ENCODE measurements at regions not wholly inside any gene's neighbourhood (a gene's known extent, or its start where the extent isn't known, plus 50 kb on each side); places are given as distances from the start of the nearest gene placed in this dataset.

DNA sequence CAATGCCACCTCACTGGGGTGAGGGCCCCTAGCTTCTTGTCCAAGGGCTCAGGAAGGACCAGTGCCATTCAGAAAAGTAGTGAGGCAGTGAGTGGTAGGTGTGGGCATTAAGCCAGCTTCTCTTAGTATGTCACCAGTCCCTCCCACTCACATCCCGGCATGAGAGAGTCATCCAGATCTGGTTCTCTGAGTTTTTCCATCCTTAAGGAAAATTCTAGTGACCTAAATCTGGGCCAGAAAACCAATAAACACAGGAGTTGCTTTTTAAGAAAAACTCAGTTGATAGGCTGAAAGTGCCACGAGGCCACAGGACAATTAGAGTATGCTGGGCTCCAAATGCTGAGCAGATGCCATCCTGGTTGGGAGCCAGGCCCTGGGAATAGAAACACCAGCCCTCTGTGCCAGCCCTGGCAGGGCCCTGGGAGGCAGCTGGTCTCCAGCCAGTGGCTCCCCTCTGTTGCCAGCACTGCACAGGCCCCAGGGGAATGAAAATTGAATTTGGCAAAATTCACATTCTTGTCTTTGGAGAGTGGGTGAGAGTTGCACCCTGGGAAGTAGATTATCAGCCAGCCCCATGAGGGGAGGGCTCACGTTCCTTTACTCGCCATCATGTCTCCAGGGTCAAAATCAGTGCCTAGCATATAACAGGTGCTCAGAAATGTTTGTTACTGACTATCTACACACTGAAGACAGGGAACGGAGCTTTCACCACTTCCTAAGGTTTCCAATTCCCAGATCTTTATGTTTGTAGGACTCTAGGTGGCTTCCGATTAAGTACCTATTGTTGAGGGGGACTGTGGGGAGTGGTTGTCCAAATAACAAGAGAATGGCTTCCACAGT is 52.8 kb downstream of the FAM43A start:
- TF ChIP-seq, protein P1, sequence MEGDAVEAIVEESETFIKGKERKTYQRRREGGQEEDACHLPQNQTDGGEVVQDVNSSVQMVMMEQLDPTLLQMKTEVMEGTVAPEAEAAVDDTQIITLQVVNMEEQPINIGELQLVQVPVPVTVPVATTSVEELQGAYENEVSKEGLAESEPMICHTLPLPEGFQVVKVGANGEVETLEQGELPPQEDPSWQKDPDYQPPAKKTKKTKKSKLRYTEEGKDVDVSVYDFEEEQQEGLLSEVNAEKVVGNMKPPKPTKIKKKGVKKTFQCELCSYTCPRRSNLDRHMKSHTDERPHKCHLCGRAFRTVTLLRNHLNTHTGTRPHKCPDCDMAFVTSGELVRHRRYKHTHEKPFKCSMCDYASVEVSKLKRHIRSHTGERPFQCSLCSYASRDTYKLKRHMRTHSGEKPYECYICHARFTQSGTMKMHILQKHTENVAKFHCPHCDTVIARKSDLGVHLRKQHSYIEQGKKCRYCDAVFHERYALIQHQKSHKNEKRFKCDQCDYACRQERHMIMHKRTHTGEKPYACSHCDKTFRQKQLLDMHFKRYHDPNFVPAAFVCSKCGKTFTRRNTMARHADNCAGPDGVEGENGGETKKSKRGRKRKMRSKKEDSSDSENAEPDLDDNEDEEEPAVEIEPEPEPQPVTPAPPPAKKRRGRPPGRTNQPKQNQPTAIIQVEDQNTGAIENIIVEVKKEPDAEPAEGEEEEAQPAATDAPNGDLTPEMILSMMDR (IDR thresholded peaks at IDR 0.05; ENCODE audit: insufficient read depth, low read length, poor library complexity, severe bottlenecking) = no peak
- no peak for TF ChIP-seq EZH2phosphoT487 (conservative IDR thresholded peaks at IDR 0.05; ENCODE audit: low read length)

Measured in SU-DHL-6 (cell line).